Activated naive CD4-positive, alpha-beta T cell treated with anti-CD3 and anti-CD28 coated beads, Interleukin-2, amount 10 ng/mL, durations not matched to agents 7 days and 5 days (primary cell): ENCODE measurements at regions not wholly inside any gene's neighbourhood (a gene's known extent, or its start where the extent isn't known, plus 50 kb on each side); places are given as distances from the start of the nearest gene placed in this dataset.
A peak's percentile ranks its signal among the peaks of the same experiment; 100 is the strongest.

Experiments used
- CTCF ChIA-PET: fragments of 350-600 bp; sonication (Branson Sonifier 250); formaldehyde crosslinking; loops from one replicate; lab custom pipeline; 2021; ENCODE audit warnings: antibody characterized with exemption; lab: Charles Lee
- DNase-seq: peaks from one replicate; pipeline ENCODE4 v3.0.0-alpha.2; 2020
- H3K27ac Mint-ChIP-seq: one replicate; pipeline ENCODE4 v1.8.0; 2021; ENCODE audit warnings: mild to moderate bottlenecking, moderate library complexity, mixed read lengths
- H3K27me3 Mint-ChIP-seq: one replicate; pipeline ENCODE4 v1.8.0; 2021; ENCODE audit warnings: mild to moderate bottlenecking, mixed read lengths
- H3K36me3 Mint-ChIP-seq: one replicate; pipeline ENCODE4 v1.8.0; 2021; ENCODE audit warnings: mixed read lengths
- H3K4me1 Mint-ChIP-seq: one replicate; pipeline ENCODE4 v1.8.0; 2021; ENCODE audit warnings: mixed read lengths
- H3K4me3 Mint-ChIP-seq: one replicate; pipeline ENCODE4 v1.8.0; 2021; ENCODE audit warnings: mild to moderate bottlenecking, moderate library complexity, mixed read lengths
- H3K9me3 Mint-ChIP-seq: one replicate; pipeline ENCODE4 v1.8.0; 2021; ENCODE audit warnings: mixed read lengths

DNA sequence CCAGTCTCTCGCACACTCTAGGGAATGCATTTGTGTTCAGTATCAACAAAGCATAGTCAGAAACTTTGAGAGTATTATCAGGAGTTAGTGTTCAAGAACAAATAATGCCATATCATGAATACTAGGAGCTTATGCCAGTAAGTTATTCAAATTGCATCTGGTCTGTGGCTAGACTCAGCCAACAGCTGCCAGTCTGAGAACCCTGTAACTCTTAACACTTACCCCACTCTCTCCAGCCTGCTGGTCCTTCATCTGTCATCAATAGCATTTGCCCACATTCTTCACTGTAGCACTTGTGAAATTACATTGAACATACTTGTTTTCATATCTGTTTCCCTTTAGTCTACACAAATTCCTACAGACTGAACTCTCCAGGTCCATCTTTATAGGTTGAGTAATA is 1157.5 kb upstream of the RAG2 start:
- no peaks in the 10 kb centered on the region for H3K36me3 Mint-ChIP-seq
- H3K27me3 Mint-ChIP-seq: no peaks in the 10 kb centered on the region
- no peak overlapping the region for H3K27ac Mint-ChIP-seq
- CTCF ChIA-PET: no interaction called here
- no peaks in the 10 kb centered on the region for H3K4me1 Mint-ChIP-seq
- H3K9me3 Mint-ChIP-seq: no peaks in the 10 kb centered on the region
- no peak for DNase-seq
- H3K4me3 Mint-ChIP-seq: no peak overlapping the region

DNA sequence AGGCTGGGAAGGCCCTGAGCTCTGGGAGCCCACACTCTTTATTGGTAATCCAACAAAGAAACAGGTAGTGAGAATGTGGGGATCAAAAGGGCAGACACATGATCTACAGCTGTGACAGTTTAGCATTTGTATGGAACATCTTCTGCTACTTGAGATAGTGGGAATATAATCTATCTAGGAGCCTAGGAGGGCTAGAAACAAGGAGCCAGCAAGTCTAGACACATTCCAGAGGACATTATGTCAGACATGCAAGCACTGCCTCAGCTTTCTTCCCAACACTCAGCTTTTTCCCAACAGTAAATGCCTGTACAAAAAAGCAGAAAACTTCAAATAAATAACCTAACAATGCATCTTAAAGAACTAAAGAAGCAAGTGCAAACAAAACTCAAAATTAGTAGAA is 1150.6 kb upstream of the RAG2 start:
- no peak for DNase-seq
- H3K4me3 Mint-ChIP-seq: no peak overlapping the region
- no peaks in the 10 kb centered on the region for H3K36me3 Mint-ChIP-seq
- CTCF ChIA-PET: no interaction called here
- no peaks in the 10 kb centered on the region for H3K27me3 Mint-ChIP-seq
- H3K4me1 Mint-ChIP-seq: no peaks in the 10 kb centered on the region
- H3K9me3 Mint-ChIP-seq: peaks cover 2% of the 10 kb centered on the region
- no peak overlapping the region for H3K27ac Mint-ChIP-seq

DNA sequence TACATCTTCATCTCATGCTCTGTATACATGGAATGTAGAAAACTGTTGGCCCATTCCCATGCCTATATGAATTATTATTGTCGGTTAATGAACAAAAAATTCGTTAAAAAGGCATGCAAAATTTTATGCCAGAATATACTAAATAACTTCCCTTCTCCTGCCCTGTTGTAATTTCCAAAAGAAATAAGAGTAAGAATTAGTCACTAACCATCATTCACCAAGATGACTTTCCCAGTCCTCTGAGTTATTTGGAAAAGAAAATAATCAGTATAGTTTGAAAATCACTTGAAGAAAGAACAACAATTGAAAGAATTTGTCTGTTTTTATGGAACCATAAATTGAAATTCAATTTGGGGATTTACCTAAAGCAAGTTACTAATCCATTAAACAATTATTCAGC is 1149.1 kb upstream of the RAG2 start:
- H3K27ac Mint-ChIP-seq: no peak overlapping the region
- DNase-seq: no peak
- no peak overlapping the region for H3K4me3 Mint-ChIP-seq
- CTCF ChIA-PET: no interaction called here
- no peaks in the 10 kb centered on the region for H3K27me3 Mint-ChIP-seq
- H3K9me3 Mint-ChIP-seq: peaks cover 2% of the 10 kb centered on the region
- H3K36me3 Mint-ChIP-seq: no peaks in the 10 kb centered on the region
- H3K4me1 Mint-ChIP-seq: no peaks in the 10 kb centered on the region

DNA sequence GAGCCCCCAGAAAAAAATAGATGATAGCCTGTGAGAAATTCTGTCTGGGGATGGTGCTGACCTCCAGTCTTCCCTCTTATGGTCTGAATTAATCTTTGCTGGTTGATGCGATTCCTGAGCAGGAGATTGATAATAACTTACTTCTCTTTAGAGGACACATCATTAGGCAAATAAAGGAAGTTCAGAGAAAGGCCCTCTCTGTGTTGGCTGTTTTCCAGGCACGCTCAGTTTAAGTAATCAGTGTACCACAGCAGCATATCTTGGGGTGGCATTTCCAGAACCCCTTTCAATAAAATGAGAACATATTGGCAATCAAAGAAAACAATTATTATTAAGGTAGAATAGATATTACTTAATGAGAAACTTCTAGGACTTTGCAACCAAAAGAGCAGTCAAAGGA is 1129.3 kb upstream of the RAG2 start:
- no peak overlapping the region for H3K4me3 Mint-ChIP-seq
- CTCF ChIA-PET: no interaction called here
- DNase-seq: no peak
- H3K27me3 Mint-ChIP-seq: no peaks in the 10 kb centered on the region
- H3K36me3 Mint-ChIP-seq: no peaks in the 10 kb centered on the region
- H3K4me1 Mint-ChIP-seq: no peaks in the 10 kb centered on the region
- H3K9me3 Mint-ChIP-seq: peaks cover 6% of the 10 kb centered on the region
- no peak overlapping the region for H3K27ac Mint-ChIP-seq

DNA sequence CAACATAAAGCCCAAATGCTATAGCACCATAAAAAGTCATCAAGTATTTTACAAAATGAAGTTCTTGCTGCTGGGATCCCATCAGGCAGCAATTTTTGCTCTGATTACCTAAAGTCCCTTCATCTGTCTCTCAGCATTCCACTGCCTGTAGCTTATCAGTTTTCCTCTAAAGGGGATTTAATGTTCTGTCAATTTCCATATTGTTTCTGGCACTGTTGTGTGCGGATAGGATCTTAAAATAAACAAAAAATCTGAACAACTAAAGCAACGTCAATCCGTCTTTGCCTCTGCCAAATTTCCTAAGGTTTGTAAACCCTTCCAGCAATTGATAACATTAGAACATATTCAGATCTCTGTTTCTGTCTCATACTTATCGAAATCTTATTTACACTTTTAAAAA is 1126.3 kb upstream of the RAG2 start:
- no peak overlapping the region for H3K4me3 Mint-ChIP-seq
- no peak for DNase-seq
- H3K9me3 Mint-ChIP-seq: peaks cover 8% of the 10 kb centered on the region
- no peak overlapping the region for H3K27ac Mint-ChIP-seq
- H3K4me1 Mint-ChIP-seq: no peaks in the 10 kb centered on the region
- no peaks in the 10 kb centered on the region for H3K27me3 Mint-ChIP-seq
- H3K36me3 Mint-ChIP-seq: no peaks in the 10 kb centered on the region
- CTCF ChIA-PET: no interaction called here

DNA sequence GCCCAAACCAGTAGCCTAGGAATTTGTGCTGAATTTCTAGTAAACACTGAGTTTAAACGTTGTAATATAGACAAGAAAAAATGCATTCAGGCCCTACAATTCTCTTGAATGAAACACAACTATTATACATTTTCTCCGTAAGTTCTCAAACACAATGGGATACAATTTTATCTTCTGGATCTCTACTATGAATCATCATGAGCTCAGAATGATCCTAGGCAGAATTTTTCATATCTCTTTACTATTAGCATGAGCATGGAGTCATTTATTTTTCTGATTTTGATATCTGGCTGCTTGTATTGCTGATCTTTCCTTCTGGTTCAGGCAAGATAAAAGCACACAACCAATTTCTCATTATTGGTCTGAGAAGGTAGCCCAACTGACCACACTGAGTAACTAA is 1123.4 kb upstream of the RAG2 start:
- Mint-ChIP-seq H3K36me3 (no peaks in the 10 kb centered on the region), H3K4me3 (no peak overlapping the region), H3K9me3 (peaks cover 10% of the 10 kb centered on the region), H3K27me3 (no peaks in the 10 kb centered on the region), H3K27ac (no peak overlapping the region), H3K4me1 (no peaks in the 10 kb centered on the region)
- CTCF ChIA-PET: no interaction called here
- no peak for DNase-seq

DNA sequence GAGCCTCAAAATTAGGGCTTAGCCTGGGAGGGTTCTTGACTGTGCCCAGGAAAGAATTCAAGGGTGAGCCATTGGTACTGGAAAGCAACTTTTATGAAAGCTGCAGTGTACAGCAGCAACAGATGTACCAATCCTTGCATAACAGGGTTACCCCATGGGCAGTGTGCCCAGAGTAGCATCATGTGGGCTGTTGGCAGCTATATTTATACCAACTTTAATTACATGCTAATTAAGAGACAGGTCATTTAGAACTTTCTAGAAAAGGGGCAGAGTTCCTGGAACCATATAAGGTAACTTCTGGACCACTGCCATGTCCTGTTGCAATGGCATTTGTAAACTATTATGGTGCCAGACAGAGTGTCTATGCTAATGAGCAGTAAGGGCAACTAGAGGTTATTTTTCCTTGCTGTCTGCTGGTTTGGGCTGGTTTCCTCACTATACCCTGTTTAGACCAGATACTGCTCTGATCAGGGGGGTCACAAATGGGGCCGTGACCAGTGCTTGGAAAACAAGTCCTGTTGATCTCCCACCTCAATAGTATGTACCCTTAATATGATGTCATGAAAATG is 1120.5 kb upstream of the RAG2 start:
- Mint-ChIP-seq H3K36me3 (no peaks in the 10 kb centered on the region), H3K27ac (no peak overlapping the region), H3K4me3 (no peak overlapping the region), H3K27me3 (no peaks in the 10 kb centered on the region), H3K4me1 (no peaks in the 10 kb centered on the region), H3K9me3 (peaks cover 7% of the 10 kb centered on the region)
- CTCF ChIA-PET: no interaction called here
- DNase-seq: no peak

DNA sequence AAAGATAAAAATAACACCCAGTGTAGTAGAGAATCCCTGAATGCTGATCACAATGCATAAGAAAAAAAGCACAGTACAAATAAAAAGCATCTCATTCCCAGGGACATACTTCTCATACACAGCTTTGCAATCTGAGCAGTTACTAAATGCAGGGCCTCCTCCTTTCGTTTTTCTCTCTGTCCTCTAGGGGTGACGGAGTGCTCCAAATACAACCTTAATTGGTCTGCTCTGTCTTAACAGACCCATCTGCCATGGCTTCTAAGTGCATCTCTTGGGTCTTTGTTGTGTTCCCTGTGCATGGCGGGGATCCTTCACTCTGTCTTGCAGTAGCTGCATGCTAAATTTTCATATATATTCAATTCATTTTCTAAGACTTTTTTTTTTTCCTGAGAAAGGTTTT is 1114.2 kb upstream of the RAG2 start:
- H3K4me1 Mint-ChIP-seq: no peaks in the 10 kb centered on the region
- DNase-seq: no peak
- H3K36me3 Mint-ChIP-seq: no peaks in the 10 kb centered on the region
- no peak overlapping the region for H3K4me3 Mint-ChIP-seq
- no peaks in the 10 kb centered on the region for H3K27me3 Mint-ChIP-seq
- peaks cover 4% of the 10 kb centered on the region for H3K9me3 Mint-ChIP-seq
- CTCF ChIA-PET: no interaction called here
- H3K27ac Mint-ChIP-seq: no peak overlapping the region

DNA sequence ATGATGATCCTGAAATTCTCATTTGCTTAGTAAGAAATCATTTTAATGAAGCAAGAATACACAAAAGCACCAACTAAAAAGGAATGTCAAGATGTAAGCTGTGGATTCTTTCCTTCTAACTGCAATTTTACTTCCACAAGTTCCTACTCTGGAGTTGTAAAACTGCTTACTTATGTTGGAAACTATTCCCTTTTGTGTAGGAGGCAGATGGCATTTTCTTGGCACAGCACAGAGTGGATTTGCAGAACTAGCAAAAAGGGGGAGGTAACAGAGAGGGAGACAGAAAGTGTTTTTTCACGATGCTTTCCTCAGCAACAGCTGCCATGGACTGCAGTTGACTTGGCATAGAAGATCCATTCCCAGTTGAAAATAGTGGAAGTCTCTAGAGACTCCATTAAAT is 1112.0 kb upstream of the RAG2 start:
- Mint-ChIP-seq H3K36me3 (no peaks in the 10 kb centered on the region), H3K9me3 (peaks cover 4% of the 10 kb centered on the region), H3K4me1 (no peaks in the 10 kb centered on the region), H3K27me3 (no peaks in the 10 kb centered on the region), H3K27ac (no peak overlapping the region), H3K4me3 (no peak overlapping the region)
- CTCF ChIA-PET: no interaction called here
- DNase-seq: no peak

DNA sequence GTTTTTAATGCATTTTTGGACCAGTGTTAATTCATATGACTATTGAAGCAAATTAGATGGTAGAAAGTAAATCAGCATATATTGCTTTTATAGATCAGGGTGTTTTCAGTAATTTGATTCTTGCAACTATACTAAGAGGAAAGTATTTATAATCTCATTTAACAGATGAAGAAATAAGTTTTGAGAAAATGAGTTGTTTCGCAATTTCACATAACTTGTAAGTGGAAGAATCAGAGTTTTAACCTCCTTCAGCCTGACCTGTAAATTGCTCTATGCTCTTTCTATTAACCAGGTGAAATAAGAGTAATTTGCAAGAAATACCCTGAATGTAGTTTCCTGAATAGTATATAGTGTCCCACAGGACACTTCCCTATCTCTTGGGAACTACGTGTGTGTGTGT is 1106.8 kb upstream of the RAG2 start:
- H3K36me3 Mint-ChIP-seq: no peaks in the 10 kb centered on the region
- no peak overlapping the region for H3K4me3 Mint-ChIP-seq
- peaks cover 11% of the 10 kb centered on the region for H3K9me3 Mint-ChIP-seq
- CTCF ChIA-PET: no interaction called here
- no peak for DNase-seq
- H3K27me3 Mint-ChIP-seq: no peaks in the 10 kb centered on the region
- no peak overlapping the region for H3K27ac Mint-ChIP-seq
- H3K4me1 Mint-ChIP-seq: no peaks in the 10 kb centered on the region

DNA sequence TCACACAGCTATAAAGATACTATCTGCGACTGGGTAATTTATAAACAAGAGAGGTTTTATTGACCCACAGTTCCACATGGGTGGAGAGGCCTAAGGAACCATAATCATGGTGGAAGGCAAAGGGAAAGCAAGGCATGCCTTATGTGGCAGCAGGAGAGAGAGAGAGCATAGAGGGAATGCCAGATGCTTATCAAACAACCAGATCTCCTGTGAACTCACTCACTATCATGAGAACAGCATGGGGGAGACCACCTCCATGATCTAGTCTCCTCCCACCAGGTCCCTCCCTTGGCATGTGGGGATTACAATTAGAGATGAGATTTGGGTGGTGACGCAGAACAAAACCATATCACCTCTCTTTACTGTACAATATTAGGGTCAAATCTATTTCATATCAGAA is 1101.6 kb upstream of the RAG2 start:
- DNase-seq: no peak
- CTCF ChIA-PET: no interaction called here
- no peaks in the 10 kb centered on the region for H3K27me3 Mint-ChIP-seq
- H3K4me1 Mint-ChIP-seq: no peaks in the 10 kb centered on the region
- no peaks in the 10 kb centered on the region for H3K36me3 Mint-ChIP-seq
- H3K27ac Mint-ChIP-seq: peak overlapping the region; percentile 53
- H3K9me3 Mint-ChIP-seq: peaks cover 24% of the 10 kb centered on the region
- H3K4me3 Mint-ChIP-seq: no peak overlapping the region

DNA sequence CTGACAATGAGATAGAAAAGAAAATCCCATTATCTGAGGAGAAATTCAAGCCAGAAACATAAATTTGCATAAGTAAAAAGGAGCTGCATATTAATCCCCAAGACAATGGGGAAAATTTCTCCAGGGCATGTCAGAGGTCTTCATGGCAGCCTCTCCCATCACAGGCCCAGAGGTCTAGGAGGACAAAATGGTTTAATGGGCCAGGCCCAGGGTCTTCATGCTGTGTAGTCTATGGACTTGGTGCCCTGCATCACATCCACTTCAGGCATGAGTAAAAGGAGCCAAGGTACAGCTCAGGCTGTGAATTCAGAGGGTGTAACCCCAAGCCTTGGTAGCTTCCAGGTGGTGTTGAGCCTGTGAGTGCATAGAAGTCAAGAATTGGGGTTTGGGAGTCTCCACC is 1097.2 kb upstream of the RAG2 start:
- no peaks in the 10 kb centered on the region for H3K36me3 Mint-ChIP-seq
- H3K9me3 Mint-ChIP-seq: peaks cover 26% of the 10 kb centered on the region
- H3K27me3 Mint-ChIP-seq: no peaks in the 10 kb centered on the region
- no peak for DNase-seq
- H3K4me3 Mint-ChIP-seq: no peak overlapping the region
- H3K27ac Mint-ChIP-seq: no peak overlapping the region
- CTCF ChIA-PET: no interaction called here
- no peaks in the 10 kb centered on the region for H3K4me1 Mint-ChIP-seq

DNA sequence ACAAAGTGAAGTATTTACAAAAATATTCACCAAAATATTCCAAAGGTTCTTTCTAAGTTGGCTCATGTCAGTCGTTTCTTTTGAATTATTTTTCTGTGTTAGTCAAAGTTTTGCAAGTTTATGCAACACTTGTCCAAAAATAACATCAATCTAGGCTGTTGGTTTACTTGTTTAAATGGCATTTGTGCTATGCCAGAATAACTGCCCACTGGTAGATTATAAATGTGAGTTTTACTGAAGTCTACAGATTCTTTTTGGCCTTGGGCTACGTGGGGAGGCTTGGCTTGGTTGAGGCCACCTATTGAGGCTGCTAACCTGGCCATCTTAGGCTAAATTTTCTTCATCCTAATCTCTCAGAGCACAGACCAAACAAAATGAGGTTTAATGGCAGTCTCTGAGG is 1091.9 kb upstream of the RAG2 start:
- H3K9me3 Mint-ChIP-seq: peaks cover 16% of the 10 kb centered on the region
- no peak for DNase-seq
- no peak overlapping the region for H3K27ac Mint-ChIP-seq

DNA sequence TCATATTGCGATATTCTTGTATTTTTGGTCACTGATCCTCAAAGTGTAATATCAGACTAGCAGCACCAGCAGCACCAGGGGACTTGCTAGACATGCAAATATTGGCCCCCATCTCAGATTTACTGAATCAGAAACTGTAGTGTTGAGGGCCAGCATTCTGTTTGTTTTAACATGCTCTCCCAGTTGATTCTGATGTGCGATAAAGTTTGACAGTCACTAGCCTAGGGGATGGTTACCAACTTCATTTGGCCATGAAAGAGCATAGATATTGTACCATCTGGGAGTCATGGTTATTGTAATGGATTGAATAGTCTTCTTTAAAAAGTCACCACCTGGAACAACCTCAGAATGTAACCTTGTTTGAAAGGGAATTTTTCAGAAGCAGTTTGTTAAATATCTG is 1090.4 kb upstream of the RAG2 start:
- no peak overlapping the region for H3K4me3 Mint-ChIP-seq
- DNase-seq: no peak
- H3K27me3 Mint-ChIP-seq: no peaks in the 10 kb centered on the region
- H3K9me3 Mint-ChIP-seq: peaks cover 5% of the 10 kb centered on the region
- no peaks in the 10 kb centered on the region for H3K36me3 Mint-ChIP-seq
- H3K4me1 Mint-ChIP-seq: no peaks in the 10 kb centered on the region
- CTCF ChIA-PET: no interaction called here
- no peak overlapping the region for H3K27ac Mint-ChIP-seq

More for the DNA sequence above, 1091.9 kb upstream of the RAG2 start:
- no peaks in the 10 kb centered on the region for H3K36me3 Mint-ChIP-seq
- no peaks in the 10 kb centered on the region for H3K27me3 Mint-ChIP-seq
- H3K4me3 Mint-ChIP-seq: no peak overlapping the region
- H3K4me1 Mint-ChIP-seq: no peaks in the 10 kb centered on the region
- CTCF ChIA-PET: no interaction called here

DNA sequence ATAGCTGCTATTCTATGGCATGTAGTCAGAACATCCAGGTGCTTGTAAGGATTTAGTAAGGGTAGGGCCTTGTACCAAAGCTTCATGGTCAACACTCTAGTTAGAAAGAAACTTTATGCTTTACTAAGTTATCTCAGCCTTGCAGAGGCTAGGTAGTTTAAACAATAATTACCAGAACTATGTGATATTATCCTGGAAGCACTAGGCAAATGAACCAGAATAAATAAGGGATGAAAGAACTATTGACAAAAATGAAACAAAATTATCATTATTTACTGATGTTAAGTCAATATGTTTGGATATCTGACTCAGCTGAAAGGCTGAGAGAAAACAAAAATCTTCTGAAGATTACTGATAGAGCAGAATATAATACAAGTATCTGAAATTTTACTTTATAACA is 1089.1 kb upstream of the RAG2 start:
- Mint-ChIP-seq H3K4me1 (no peaks in the 10 kb centered on the region), H3K4me3 (no peak overlapping the region), H3K27ac (no peak overlapping the region), H3K36me3 (no peaks in the 10 kb centered on the region), H3K27me3 (no peaks in the 10 kb centered on the region), H3K9me3 (peaks cover 6% of the 10 kb centered on the region)
- CTCF ChIA-PET: no interaction called here
- no peak for DNase-seq

DNA sequence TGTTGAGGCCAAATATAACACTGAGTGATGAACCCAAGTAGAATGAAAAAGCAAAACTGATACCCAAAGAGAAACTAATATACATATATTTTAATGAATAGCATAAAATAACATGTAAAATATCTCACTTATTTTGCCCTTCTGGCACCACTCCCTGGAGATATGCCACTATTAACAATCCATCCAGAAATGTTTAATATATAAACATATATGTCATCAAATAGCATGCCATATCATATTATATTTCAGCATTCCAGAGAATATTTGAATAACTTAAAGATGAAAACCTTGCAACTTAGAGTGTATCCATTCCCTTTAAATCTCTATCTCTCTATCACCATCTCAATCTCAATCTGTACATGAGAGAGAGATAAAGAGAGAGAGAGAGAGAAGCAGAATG is 1073.3 kb upstream of the RAG2 start:
- H3K4me3 Mint-ChIP-seq: no peak overlapping the region
- no peak for DNase-seq
- H3K27me3 Mint-ChIP-seq: no peaks in the 10 kb centered on the region
- CTCF ChIA-PET: no interaction called here
- H3K27ac Mint-ChIP-seq: no peak overlapping the region
- H3K36me3 Mint-ChIP-seq: no peaks in the 10 kb centered on the region
- H3K4me1 Mint-ChIP-seq: no peaks in the 10 kb centered on the region
- peaks cover 8% of the 10 kb centered on the region for H3K9me3 Mint-ChIP-seq
